IPS-18a (cell line): ENCODE measurements at regions not wholly inside any gene's neighbourhood (a gene's known extent, or its start where the extent isn't known, plus 50 kb on each side); places are given as distances from the start of the nearest gene placed in this dataset.

Experiments
- H3K27ac ChIP-seq: one replicate; pipeline ENCODE4 v1.5.1; 2013; ENCODE audit warnings: low read length
- H3K27me3 ChIP-seq: one replicate; pipeline ENCODE4 v1.6.1; 2013; ENCODE audit warnings: mild to moderate bottlenecking, low read length; ENCODE audit not compliant: control insufficient read depth, insufficient read depth
- H3K36me3 ChIP-seq: one replicate; pipeline ENCODE4 v1.6.1; 2013; ENCODE audit warnings: low read depth, low read length; ENCODE audit not compliant: control insufficient read depth
- H3K4me1 ChIP-seq: one replicate; pipeline ENCODE4 v1.6.1; 2013; ENCODE audit warnings: low read depth, low read length; ENCODE audit not compliant: control insufficient read depth
- H3K4me3 ChIP-seq: one replicate; pipeline ENCODE4 v1.5.1; 2013; ENCODE audit warnings: low read length
- H3K9ac ChIP-seq: one replicate; pipeline ENCODE4 v1.6.1; 2013; ENCODE audit warnings: mild to moderate bottlenecking, low read length, moderate library complexity
- H3K9me3 ChIP-seq: one replicate; pipeline ENCODE4 v1.6.1; 2013; ENCODE audit warnings: low read depth, low read length; ENCODE audit not compliant: control insufficient read depth

- no peaks in the 10 kb centered on the region for H3K27me3 ChIP-seq
- no peaks in the 10 kb centered on the region for H3K36me3 ChIP-seq
- H3K9me3 ChIP-seq, result no peaks in the 10 kb centered on the region
- peak overlapping the region; percentile 20 for H3K4me3 ChIP-seq
- peaks cover 34% of the 10 kb centered on the region for H3K4me1 ChIP-seq
- peak overlapping the region; percentile 79 for H3K27ac ChIP-seq
- H3K9ac ChIP-seq, result peak overlapping the region; percentile 49
Observed at GRCh38 chr9:2281803-2282185, 266.6 kb downstream of the SMARCA2 start.

GRCh38 chr9:2284770-2285169, 269.6 kb downstream of the SMARCA2 start:
- Histone ChIP-seq H3K27ac (no peak overlapping the region), H3K4me3 (no peak overlapping the region), H3K9ac (no peak overlapping the region), H3K9me3 (no peaks in the 10 kb centered on the region), H3K27me3 (no peaks in the 10 kb centered on the region), H3K4me1 (peaks cover 34% of the 10 kb centered on the region), H3K36me3 (no peaks in the 10 kb centered on the region)

DNA sequence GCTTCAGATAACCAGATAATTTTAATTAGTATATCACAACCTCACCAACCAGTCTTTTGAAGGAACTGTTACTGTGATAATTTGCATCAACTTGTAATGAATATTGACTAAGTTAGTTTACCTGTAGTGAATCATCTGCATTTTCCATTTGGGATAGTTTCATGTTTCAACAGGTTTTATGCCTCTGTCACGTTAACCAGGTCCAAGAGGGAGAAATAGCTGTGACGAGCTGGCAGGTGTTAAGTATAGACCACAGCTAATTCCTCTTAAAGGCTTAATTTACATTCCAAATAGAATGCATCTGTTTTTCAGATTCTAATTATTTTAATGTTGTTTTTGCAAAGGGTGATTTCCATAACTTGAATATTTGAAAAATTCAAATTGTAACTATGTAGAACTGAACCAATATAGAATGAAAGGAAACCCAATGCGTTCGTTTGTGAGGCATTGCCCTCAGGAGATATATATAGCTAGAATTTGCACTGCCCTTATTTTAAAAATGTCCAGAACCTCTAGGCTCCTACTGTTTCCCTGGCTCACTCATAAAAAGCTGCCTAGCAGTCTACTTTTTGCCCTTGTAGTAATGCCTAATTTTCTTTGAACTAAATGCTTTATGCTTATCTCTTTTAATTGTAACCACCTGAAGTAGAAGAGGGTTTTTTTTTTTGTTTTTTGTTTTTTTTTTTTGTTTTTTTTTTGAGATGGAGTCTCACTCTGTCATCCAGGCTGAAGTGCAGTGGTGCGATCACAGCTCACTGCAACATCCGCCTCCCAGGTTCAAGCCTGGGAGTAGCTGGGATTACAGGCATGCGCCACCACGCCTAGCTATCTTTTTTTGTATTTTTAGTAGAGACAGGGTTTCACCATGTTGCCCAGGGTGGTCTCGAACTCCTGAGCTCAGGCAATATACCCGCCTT, 270.5 kb downstream of the SMARCA2 start:
- Histone ChIP-seq H3K9me3 (no peaks in the 10 kb centered on the region), H3K27ac (no peak overlapping the region), H3K36me3 (no peaks in the 10 kb centered on the region), H3K4me1 (peaks cover 34% of the 10 kb centered on the region), H3K27me3 (no peaks in the 10 kb centered on the region), H3K4me3 (no peak overlapping the region), H3K9ac (no peak overlapping the region)

DNA sequence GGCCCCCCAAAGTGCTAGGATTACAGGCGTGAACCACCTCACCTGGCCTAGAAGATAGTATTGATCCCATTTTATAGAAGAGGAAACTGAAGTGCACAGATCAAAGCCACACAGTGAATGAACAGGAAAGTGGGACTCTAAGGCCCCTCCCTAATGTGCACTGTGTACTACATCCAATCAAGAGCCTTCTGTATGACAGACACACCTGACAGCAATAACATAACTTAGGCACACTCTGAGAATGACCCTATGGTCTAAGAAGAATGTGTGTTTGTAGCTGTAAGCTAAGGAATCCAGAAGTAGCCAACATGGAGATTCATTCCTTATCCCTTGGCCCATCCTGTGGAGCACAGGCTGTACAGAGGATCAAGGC, 271.2 kb downstream of the SMARCA2 start:
- H3K9ac ChIP-seq, result no peak overlapping the region
- peaks cover 32% of the 10 kb centered on the region for H3K4me1 ChIP-seq
- no peak overlapping the region for H3K4me3 ChIP-seq
- no peak overlapping the region for H3K27ac ChIP-seq
- H3K9me3 ChIP-seq, result no peaks in the 10 kb centered on the region
- H3K27me3 ChIP-seq, result no peaks in the 10 kb centered on the region
- no peaks in the 10 kb centered on the region for H3K36me3 ChIP-seq

DNA sequence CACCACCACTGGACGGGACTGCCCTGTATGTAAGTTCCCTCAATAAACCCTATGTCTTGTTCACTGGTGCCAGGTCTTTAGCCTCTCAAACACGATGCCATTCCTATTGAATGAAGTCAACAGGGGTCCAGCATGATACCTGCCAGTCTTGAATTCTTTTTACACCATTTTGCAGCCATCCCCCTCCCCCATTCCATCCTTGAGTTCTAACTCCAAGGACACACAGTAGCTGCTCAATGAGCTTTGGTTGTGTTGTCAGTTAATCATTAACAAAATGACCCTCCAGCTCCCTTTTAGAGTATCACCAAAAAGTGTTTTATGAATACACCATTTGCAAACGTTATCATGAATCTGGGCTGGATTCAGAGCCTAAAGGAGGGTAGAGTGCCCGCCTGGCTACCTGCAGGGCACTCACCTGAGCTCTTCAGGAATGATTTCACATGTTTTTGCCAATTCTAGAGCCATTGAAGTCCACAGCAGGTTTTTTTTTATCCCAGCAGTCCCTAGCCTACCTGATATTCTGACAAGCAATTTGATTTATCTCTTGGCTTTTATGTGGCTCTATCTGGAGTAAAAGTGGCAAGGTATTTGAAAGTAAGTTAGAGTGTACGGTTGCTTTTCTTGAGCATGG, 271.8 kb downstream of the SMARCA2 start:
- H3K4me1 ChIP-seq, result peaks cover 26% of the 10 kb centered on the region
- H3K9ac ChIP-seq, result no peak overlapping the region
- no peaks in the 10 kb centered on the region for H3K36me3 ChIP-seq
- no peak overlapping the region for H3K27ac ChIP-seq
- no peak overlapping the region for H3K4me3 ChIP-seq
- H3K27me3 ChIP-seq, result no peaks in the 10 kb centered on the region
- no peaks in the 10 kb centered on the region for H3K9me3 ChIP-seq

DNA sequence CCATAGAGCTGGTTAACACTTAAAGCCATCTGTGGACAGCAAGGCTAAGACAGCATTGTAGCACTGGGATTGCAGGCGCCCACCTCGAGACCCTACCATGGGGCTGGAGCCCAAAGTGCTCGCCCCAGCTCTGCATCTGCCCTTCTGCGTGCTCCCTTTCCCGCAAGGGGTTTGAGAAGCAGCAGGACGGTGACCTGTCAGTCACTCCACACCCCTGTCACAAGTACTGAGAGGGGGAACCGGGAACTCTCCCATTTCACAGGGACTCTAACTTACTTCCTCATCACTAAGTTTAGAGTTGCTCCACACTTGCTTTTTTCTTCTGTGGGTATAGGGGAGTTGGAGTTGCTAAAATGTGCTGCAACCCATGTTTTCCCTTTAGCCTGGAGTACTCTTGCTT, 273.2 kb downstream of the SMARCA2 start:
- Histone ChIP-seq H3K27ac (no peak overlapping the region), H3K9me3 (no peaks in the 10 kb centered on the region), H3K9ac (no peak overlapping the region), H3K27me3 (no peaks in the 10 kb centered on the region), H3K36me3 (no peaks in the 10 kb centered on the region), H3K4me3 (no peak overlapping the region), H3K4me1 (peaks cover 14% of the 10 kb centered on the region)

DNA sequence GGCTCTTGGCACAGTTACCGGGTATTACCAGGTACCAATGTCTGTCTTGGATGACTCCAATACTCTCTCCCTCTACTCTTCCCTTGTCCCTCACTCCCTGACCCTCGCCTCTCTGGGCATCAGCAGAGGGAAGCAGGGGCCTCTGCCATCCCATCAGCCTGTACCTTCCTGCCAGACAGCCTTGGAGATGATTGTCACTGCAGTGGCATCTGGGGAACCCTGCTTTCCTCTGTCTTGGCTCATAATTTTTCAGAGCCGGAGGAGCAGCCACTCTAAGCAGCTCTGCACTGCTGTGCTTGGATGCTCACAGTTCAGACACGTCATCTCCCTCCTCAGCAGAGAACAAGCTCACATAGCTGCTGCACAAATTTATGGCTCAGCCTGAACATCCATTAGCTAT, 274.1 kb downstream of the SMARCA2 start:
- no peak overlapping the region for H3K27ac ChIP-seq
- H3K27me3 ChIP-seq, result no peaks in the 10 kb centered on the region
- no peak overlapping the region for H3K4me3 ChIP-seq
- H3K9me3 ChIP-seq, result no peaks in the 10 kb centered on the region
- H3K4me1 ChIP-seq, result peaks cover 11% of the 10 kb centered on the region
- H3K36me3 ChIP-seq, result no peaks in the 10 kb centered on the region
- H3K9ac ChIP-seq, result no peak overlapping the region

DNA sequence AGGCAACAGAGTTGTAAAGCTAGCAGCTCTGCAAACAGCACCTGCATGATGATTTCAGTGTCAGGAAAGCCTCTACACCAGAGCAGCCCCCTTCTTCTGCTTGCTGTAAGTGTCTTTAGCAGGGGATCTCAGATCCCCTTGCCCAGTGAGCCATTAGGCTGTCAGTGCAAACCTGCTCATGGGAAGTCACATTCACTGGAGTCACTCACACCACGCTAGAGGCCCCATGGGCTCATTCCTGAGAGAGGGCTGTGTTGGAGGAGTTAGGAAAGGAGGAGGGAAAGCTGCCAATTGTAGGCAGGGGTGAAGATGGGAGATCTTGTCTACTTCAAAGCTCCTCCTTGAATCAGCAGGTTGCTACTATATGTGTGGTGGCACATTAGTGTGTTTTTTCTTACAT, 275.2 kb downstream of the SMARCA2 start:
- Histone ChIP-seq H3K4me3 (no peak overlapping the region), H3K27me3 (no peaks in the 10 kb centered on the region), H3K9ac (no peak overlapping the region), H3K4me1 (peaks cover 9% of the 10 kb centered on the region), H3K9me3 (no peaks in the 10 kb centered on the region), H3K36me3 (no peaks in the 10 kb centered on the region), H3K27ac (no peak overlapping the region)

GRCh38 chr9:2291980-2292704, 277.0 kb downstream of the SMARCA2 start:
- Histone ChIP-seq H3K4me1 (peaks cover 5% of the 10 kb centered on the region), H3K9me3 (no peaks in the 10 kb centered on the region), H3K36me3 (no peaks in the 10 kb centered on the region), H3K4me3 (no peak overlapping the region), H3K27me3 (no peaks in the 10 kb centered on the region), H3K27ac (no peak overlapping the region), H3K9ac (no peak overlapping the region)

- Histone ChIP-seq H3K27ac (no peak overlapping the region), H3K27me3 (no peaks in the 10 kb centered on the region)
Observed at GRCh38 chr9:2292733-2293132, 277.6 kb downstream of the SMARCA2 start.

GRCh38 chr9:2297771-2298170, 282.6 kb downstream of the SMARCA2 start:
- Histone ChIP-seq H3K9ac (no peak overlapping the region), H3K27ac (no peak overlapping the region), H3K4me1 (peaks cover 5% of the 10 kb centered on the region), H3K9me3 (no peaks in the 10 kb centered on the region), H3K4me3 (no peak overlapping the region), H3K27me3 (no peaks in the 10 kb centered on the region), H3K36me3 (no peaks in the 10 kb centered on the region)

More at GRCh38 chr9:2292733-2293132, 277.6 kb downstream of the SMARCA2 start:
- H3K9me3 ChIP-seq, result no peaks in the 10 kb centered on the region
- H3K9ac ChIP-seq, result no peak overlapping the region
- no peaks in the 10 kb centered on the region for H3K36me3 ChIP-seq
- peaks cover 5% of the 10 kb centered on the region for H3K4me1 ChIP-seq
- no peak overlapping the region for H3K4me3 ChIP-seq
